OCI-LY3 (cell line): ENCODE measurements at regions not wholly inside any gene's neighbourhood (a gene's known extent, or its start where the extent isn't known, plus 50 kb on each side); places are given as distances from the start of the nearest gene placed in this dataset.

Experiments used
- CTCF ChIP-seq: fragments of 200-600, 300-600 bp; sonication (generic); IDR thresholded peaks from 2 replicates; pipeline ENCODE4 v1.5.1; 2014; ENCODE audit warnings: antibody characterized with exemption, low read length, low read depth
- EZH2phosphoT487 ChIP-seq: fragments of 200-600 bp; shearing (Covaris generic); IDR thresholded peaks from 2 replicates; pipeline ENCODE4 v1.6.1; 2018; ENCODE audit warnings: antibody characterized with exemption, mixed run types, low read depth

- no peak for TF ChIP-seq CTCF
- no peak for TF ChIP-seq EZH2phosphoT487
Observed at GRCh38 chr20:55919319-55919718, 86.0 kb downstream of the CBLN4 start.
